ENCODE measurements at regions not wholly inside any gene's neighbourhood (a gene's known extent, or its start where the extent isn't known, plus 50 kb on each side); places are given as distances from the start of the nearest gene placed in this dataset.

DNA sequence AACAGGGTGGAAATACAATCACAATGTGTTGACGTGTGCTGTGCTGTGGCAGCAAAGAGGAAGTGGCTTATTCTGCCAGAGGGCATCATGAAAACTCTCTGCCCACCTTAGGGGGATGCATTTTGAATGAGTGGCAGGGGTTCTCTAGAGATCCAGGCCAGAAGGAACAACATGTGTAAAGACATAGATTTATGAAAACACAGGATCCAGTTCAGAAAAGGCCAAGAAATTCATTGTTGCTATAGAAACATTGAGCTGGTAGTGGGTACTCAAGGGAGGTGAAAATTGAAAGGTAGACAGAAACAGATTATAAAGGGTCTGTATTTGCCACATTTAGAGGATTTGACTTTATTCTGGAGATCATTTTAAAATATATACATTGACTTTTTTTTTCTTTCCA, 417.7 kb downstream of the ENC1 start:
- Histone ChIP-seq H3K9ac (ENCODE audit: low read depth, low read length, poor library complexity, severe bottlenecking) (no peak overlapping the region), H3K27me3 (ENCODE audit: insufficient read depth, low read length, poor library complexity, severe bottlenecking) (no peaks in the 10 kb centered on the region), H3K9me3 (ENCODE audit: insufficient read depth, low read depth, low read length) (no peaks in the 10 kb centered on the region), H3K4me1 (ENCODE audit: insufficient read depth, low read length, poor library complexity, severe bottlenecking) (no peaks in the 10 kb centered on the region), H3K36me3 (ENCODE audit: insufficient read depth, low read length) (no peaks in the 10 kb centered on the region), H3K79me2 (ENCODE audit: insufficient read depth, low read length) (no peaks in the 10 kb centered on the region), H3F3A (ENCODE audit: low read depth) (no peaks in the 10 kb centered on the region), H3K4me2 (ENCODE audit: low read depth, low read length, poor library complexity, severe bottlenecking) (no peak overlapping the region), H4K20me1 (ENCODE audit: insufficient read depth, low read length, poor library complexity, severe bottlenecking) (no peaks in the 10 kb centered on the region), H3K9me2 (replicated peaks; ENCODE audit: low read depth, low read length) (no peaks in the 10 kb centered on the region), H3K4me3 (ENCODE audit: low read length, poor library complexity, severe bottlenecking) (no peak overlapping the region), H2AFZ (ENCODE audit: low read length) (no peak overlapping the region)
- TF ChIP-seq, protein P1, sequence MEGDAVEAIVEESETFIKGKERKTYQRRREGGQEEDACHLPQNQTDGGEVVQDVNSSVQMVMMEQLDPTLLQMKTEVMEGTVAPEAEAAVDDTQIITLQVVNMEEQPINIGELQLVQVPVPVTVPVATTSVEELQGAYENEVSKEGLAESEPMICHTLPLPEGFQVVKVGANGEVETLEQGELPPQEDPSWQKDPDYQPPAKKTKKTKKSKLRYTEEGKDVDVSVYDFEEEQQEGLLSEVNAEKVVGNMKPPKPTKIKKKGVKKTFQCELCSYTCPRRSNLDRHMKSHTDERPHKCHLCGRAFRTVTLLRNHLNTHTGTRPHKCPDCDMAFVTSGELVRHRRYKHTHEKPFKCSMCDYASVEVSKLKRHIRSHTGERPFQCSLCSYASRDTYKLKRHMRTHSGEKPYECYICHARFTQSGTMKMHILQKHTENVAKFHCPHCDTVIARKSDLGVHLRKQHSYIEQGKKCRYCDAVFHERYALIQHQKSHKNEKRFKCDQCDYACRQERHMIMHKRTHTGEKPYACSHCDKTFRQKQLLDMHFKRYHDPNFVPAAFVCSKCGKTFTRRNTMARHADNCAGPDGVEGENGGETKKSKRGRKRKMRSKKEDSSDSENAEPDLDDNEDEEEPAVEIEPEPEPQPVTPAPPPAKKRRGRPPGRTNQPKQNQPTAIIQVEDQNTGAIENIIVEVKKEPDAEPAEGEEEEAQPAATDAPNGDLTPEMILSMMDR (conservative IDR thresholded peaks at IDR 0.05; ENCODE audit: low read length), result no peak
- TF ChIP-seq EZH2phosphoT487 (IDR thresholded peaks at IDR 0.05; ENCODE audit: borderline replicate concordance), result no peak

DNA sequence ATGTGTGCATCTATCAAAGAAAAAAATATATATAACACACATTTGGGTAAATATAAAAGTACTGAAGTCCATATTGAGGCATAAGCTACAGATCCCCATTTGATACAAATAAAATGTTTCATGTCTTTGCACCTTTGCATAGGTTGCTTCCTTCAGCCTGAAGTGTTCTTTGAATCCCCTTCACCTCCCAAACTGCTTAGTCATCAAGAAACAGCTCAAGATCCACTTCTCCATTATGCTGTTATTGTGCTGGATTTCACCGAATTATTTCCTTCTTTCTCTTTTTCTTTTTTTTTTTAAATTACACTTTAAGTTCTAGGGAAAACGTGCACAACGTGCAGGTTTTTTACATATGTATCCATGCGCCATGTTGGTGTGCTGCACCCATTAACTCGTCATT, 419.1 kb downstream of the ENC1 start:
- no peaks in the 10 kb centered on the region for H3K9me3 ChIP-seq (ENCODE audit: insufficient read depth, low read depth, low read length)
- H3K36me3 ChIP-seq (ENCODE audit: insufficient read depth, low read length), result no peaks in the 10 kb centered on the region
- TF ChIP-seq, protein P1 (conservative IDR thresholded peaks at IDR 0.05; ENCODE audit: low read length), result no peak
- TF ChIP-seq EZH2phosphoT487 (IDR thresholded peaks at IDR 0.05; ENCODE audit: borderline replicate concordance), result no peak
- no peaks in the 10 kb centered on the region for H3F3A ChIP-seq (ENCODE audit: low read depth)
- H3K4me3 ChIP-seq (ENCODE audit: low read length, poor library complexity, severe bottlenecking), result no peak overlapping the region
- no peak overlapping the region for H2AFZ ChIP-seq (ENCODE audit: low read length)
- no peaks in the 10 kb centered on the region for H3K79me2 ChIP-seq (ENCODE audit: insufficient read depth, low read length)
- H3K4me1 ChIP-seq (ENCODE audit: insufficient read depth, low read length, poor library complexity, severe bottlenecking), result no peaks in the 10 kb centered on the region
- no peaks in the 10 kb centered on the region for H3K9me2 ChIP-seq (replicated peaks; ENCODE audit: low read depth, low read length)
- no peak overlapping the region for H3K9ac ChIP-seq (ENCODE audit: low read depth, low read length, poor library complexity, severe bottlenecking)
- no peak overlapping the region for H3K4me2 ChIP-seq (ENCODE audit: low read depth, low read length, poor library complexity, severe bottlenecking)
- no peaks in the 10 kb centered on the region for H4K20me1 ChIP-seq (ENCODE audit: insufficient read depth, low read length, poor library complexity, severe bottlenecking)
- no peaks in the 10 kb centered on the region for H3K27me3 ChIP-seq (ENCODE audit: insufficient read depth, low read length, poor library complexity, severe bottlenecking)

DNA sequence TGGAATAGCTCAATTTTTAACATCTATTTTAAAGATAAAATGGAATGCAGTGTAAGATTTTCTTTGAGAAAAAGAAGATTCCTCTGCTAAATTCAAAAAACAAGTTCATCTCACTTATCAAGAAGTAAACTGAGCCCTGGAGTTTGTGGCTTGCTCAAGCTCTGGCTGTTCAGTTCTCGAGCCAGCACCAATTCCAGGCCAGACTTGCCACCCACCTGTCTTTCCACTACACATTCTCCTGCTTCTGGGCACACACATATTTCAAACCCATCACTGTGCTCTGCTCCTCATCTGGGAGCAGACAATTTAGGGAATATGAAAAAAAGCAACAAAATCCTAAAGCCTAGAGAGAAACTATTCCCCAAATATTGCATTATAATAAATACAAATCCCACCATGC, 424.5 kb downstream of the ENC1 start:
- Histone ChIP-seq H3K27me3 (ENCODE audit: insufficient read depth, low read length, poor library complexity, severe bottlenecking) (no peaks in the 10 kb centered on the region), H3K9me2 (replicated peaks; ENCODE audit: low read depth, low read length) (no peaks in the 10 kb centered on the region), H4K20me1 (ENCODE audit: insufficient read depth, low read length, poor library complexity, severe bottlenecking) (no peaks in the 10 kb centered on the region), H3K4me3 (ENCODE audit: low read length, poor library complexity, severe bottlenecking) (no peak overlapping the region), H3K9ac (ENCODE audit: low read depth, low read length, poor library complexity, severe bottlenecking) (no peak overlapping the region), H3K4me2 (ENCODE audit: low read depth, low read length, poor library complexity, severe bottlenecking) (no peak overlapping the region), H3K79me2 (ENCODE audit: insufficient read depth, low read length) (no peaks in the 10 kb centered on the region), H2AFZ (ENCODE audit: low read length) (no peak overlapping the region), H3F3A (ENCODE audit: low read depth) (no peaks in the 10 kb centered on the region), H3K36me3 (ENCODE audit: insufficient read depth, low read length) (no peaks in the 10 kb centered on the region), H3K9me3 (ENCODE audit: insufficient read depth, low read depth, low read length) (no peaks in the 10 kb centered on the region), H3K4me1 (ENCODE audit: insufficient read depth, low read length, poor library complexity, severe bottlenecking) (peaks cover 8% of the 10 kb centered on the region)
- no peak for TF ChIP-seq EZH2phosphoT487 (IDR thresholded peaks at IDR 0.05; ENCODE audit: borderline replicate concordance)
- TF ChIP-seq, protein P1 (conservative IDR thresholded peaks at IDR 0.05; ENCODE audit: low read length), result no peak

All from Loucy (cell line).